HEK293 (cell line): ENCODE measurements at regions not wholly inside any gene's neighbourhood (a gene's known extent, or its start where the extent isn't known, plus 50 kb on each side); places are given as distances from the start of the nearest gene placed in this dataset.

Source experiments
- GLI2 ChIP-seq: fragments of 450-650 bp; formaldehyde crosslinking; IDR thresholded peaks from 2 replicates; pipeline ENCODE4; 2017; ENCODE audit warnings: missing biosample characterization, missing genetic modification characterization, low read depth, borderline replicate concordance
- PRDM1 ChIP-seq: fragments of 450-650 bp; formaldehyde crosslinking; IDR thresholded peaks from 2 replicates; pipeline ENCODE4; 2016; ENCODE audit warnings: missing biosample characterization, missing genetic modification characterization
- YY1 ChIP-seq: fragments of 450-650 bp; formaldehyde crosslinking; IDR thresholded peaks from 2 replicates; pipeline ENCODE4 v1.5.1; 2018; ENCODE audit warnings: missing biosample characterization, missing genetic modification characterization
- ZNF112 ChIP-seq: fragments of 450-650 bp; formaldehyde crosslinking; IDR thresholded peaks from 2 replicates; pipeline ENCODE4 v1.5.0; 2017; ENCODE audit warnings: missing biosample characterization, missing genetic modification characterization
- ZNF169 ChIP-seq: fragments of 450-650 bp; formaldehyde crosslinking; IDR thresholded peaks from 2 replicates; pipeline ENCODE4 v1.5.1; 2016; ENCODE audit warnings: missing biosample characterization, missing genetic modification characterization
- ZNF24 ChIP-seq: fragments of 450-650 bp; formaldehyde crosslinking; IDR thresholded peaks from 2 replicates; pipeline ENCODE4 v1.5.1; 2016; ENCODE audit warnings: missing biosample characterization, missing genetic modification characterization
- ZNF560 ChIP-seq: fragments of 450-650 bp; formaldehyde crosslinking; IDR thresholded peaks from 2 replicates; pipeline ENCODE4 v1.5.1; 2017; ENCODE audit warnings: missing biosample characterization, missing genetic modification characterization, borderline replicate concordance
- TF ChIP-seq, protein P1 (sequence below): fragments of 450-650 bp; formaldehyde crosslinking; IDR thresholded peaks from 2 replicates; pipeline ENCODE4 v1.5.1; 2016; ENCODE audit warnings: missing biosample characterization, missing genetic modification characterization
- TF ChIP-seq, protein P2 (sequence below): fragments of 450-650 bp; formaldehyde crosslinking; IDR thresholded peaks from 2 replicates; pipeline ENCODE4 v1.5.1; 2016; ENCODE audit warnings: missing biosample characterization, missing genetic modification characterization
- TF ChIP-seq, protein P3 (sequence below): fragments of 450-650 bp; formaldehyde crosslinking; IDR thresholded peaks from 2 replicates; pipeline ENCODE4 v1.5.1; 2016; ENCODE audit warnings: missing biosample characterization, missing genetic modification characterization

DNA sequence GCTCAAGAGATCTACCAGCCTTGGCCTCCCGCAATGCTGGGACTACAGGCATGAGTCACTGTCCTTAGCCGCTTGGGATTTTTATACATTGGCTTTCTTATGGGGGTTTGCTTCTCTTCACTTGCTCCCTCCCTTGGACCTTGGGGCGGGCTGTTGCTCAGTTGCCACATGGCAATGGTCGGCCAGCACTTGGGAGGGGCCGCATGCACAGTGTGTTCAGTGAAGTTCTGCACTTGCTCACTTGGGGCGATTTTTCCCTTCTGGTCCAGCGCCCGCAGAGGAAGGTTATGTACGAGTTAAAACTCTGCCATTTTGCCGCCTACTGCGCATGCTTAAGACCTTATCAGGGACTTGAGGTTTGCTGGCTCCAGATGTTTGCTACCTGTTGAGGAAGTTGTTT is 1367.6 kb upstream of the CDH8 start:
- TF ChIP-seq, protein P1, sequence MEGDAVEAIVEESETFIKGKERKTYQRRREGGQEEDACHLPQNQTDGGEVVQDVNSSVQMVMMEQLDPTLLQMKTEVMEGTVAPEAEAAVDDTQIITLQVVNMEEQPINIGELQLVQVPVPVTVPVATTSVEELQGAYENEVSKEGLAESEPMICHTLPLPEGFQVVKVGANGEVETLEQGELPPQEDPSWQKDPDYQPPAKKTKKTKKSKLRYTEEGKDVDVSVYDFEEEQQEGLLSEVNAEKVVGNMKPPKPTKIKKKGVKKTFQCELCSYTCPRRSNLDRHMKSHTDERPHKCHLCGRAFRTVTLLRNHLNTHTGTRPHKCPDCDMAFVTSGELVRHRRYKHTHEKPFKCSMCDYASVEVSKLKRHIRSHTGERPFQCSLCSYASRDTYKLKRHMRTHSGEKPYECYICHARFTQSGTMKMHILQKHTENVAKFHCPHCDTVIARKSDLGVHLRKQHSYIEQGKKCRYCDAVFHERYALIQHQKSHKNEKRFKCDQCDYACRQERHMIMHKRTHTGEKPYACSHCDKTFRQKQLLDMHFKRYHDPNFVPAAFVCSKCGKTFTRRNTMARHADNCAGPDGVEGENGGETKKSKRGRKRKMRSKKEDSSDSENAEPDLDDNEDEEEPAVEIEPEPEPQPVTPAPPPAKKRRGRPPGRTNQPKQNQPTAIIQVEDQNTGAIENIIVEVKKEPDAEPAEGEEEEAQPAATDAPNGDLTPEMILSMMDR (tag by site-specific recombination), result no peak
- no peak for TF ChIP-seq ZNF560 (tag by site-specific recombination)
- no peak for TF ChIP-seq ZNF112 (tag by site-specific recombination)
- TF ChIP-seq, protein P2, sequence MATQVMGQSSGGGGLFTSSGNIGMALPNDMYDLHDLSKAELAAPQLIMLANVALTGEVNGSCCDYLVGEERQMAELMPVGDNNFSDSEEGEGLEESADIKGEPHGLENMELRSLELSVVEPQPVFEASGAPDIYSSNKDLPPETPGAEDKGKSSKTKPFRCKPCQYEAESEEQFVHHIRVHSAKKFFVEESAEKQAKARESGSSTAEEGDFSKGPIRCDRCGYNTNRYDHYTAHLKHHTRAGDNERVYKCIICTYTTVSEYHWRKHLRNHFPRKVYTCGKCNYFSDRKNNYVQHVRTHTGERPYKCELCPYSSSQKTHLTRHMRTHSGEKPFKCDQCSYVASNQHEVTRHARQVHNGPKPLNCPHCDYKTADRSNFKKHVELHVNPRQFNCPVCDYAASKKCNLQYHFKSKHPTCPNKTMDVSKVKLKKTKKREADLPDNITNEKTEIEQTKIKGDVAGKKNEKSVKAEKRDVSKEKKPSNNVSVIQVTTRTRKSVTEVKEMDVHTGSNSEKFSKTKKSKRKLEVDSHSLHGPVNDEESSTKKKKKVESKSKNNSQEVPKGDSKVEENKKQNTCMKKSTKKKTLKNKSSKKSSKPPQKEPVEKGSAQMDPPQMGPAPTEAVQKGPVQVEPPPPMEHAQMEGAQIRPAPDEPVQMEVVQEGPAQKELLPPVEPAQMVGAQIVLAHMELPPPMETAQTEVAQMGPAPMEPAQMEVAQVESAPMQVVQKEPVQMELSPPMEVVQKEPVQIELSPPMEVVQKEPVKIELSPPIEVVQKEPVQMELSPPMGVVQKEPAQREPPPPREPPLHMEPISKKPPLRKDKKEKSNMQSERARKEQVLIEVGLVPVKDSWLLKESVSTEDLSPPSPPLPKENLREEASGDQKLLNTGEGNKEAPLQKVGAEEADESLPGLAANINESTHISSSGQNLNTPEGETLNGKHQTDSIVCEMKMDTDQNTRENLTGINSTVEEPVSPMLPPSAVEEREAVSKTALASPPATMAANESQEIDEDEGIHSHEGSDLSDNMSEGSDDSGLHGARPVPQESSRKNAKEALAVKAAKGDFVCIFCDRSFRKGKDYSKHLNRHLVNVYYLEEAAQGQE (tag by site-specific recombination), result no peak
- no peak for TF ChIP-seq GLI2
- no peak for TF ChIP-seq PRDM1 (tag by site-specific recombination)
- TF ChIP-seq, protein P3, sequence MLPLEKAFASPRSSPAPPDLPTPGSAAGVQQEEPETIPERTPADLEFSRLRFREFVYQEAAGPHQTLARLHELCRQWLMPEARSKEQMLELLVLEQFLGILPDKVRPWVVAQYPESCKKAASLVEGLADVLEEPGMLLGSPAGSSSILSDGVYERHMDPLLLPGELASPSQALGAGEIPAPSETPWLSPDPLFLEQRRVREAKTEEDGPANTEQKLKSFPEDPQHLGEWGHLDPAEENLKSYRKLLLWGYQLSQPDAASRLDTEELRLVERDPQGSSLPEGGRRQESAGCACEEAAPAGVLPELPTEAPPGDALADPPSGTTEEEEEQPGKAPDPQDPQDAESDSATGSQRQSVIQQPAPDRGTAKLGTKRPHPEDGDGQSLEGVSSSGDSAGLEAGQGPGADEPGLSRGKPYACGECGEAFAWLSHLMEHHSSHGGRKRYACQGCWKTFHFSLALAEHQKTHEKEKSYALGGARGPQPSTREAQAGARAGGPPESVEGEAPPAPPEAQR (tag by site-specific recombination), result no peak
- TF ChIP-seq ZNF24 (tag by site-specific recombination), result no peak
- no peak for TF ChIP-seq ZNF169 (tag by site-specific recombination)
- no peak for TF ChIP-seq YY1 (tag by site-specific recombination)
